GM20000 (cell line): ENCODE measurements at regions not wholly inside any gene's neighbourhood (a gene's known extent, or its start where the extent isn't known, plus 50 kb on each side); places are given as distances from the start of the nearest gene placed in this dataset.
"Not testable (repeated sequence)": the region's sequence is repeated elsewhere in the genome, so short reads cannot be mapped to it uniquely, and the experiment has no call there.

Source experiments
- DNase-seq: peaks from one replicate; pipeline ENCODE4 v3.0.0; 2012; ENCODE audit warnings: low spot score
- CTCF ChIP-seq: IDR thresholded peaks from 2 replicates; pipeline ENCODE4 v1.5.1; 2012; ENCODE audit warnings: mild to moderate bottlenecking, control low read depth; ENCODE audit errors: extremely low read depth, missing control alignments

GRCh38 chr4:8721621-8722020 is 129.1 kb downstream of the CPZ start:
- TF ChIP-seq CTCF = no peak
- no peak for DNase-seq

GRCh38 chr4:8719421-8719820 is 126.9 kb downstream of the CPZ start:
- DNase-seq = no peak
- TF ChIP-seq CTCF = no peak

GRCh38 chr4:8717470-8717869 is 124.9 kb downstream of the CPZ start:
- not testable (repeated sequence) for DNase-seq

- no peak for DNase-seq
- TF ChIP-seq CTCF = no peak
Observed at GRCh38 chr4:8710946-8711345, 118.4 kb downstream of the CPZ start.

GRCh38 chr4:8710416-8710815 is 117.9 kb downstream of the CPZ start:
- TF ChIP-seq CTCF = no peak
- DNase-seq = no peak

GRCh38 chr4:8709729-8710360 is 117.3 kb downstream of the CPZ start:
- no peak for TF ChIP-seq CTCF
- DNase-seq = no peak

GRCh38 chr4:8709050-8709728 is 116.6 kb downstream of the CPZ start:
- TF ChIP-seq CTCF = no peak
- DNase-seq = no peak

GRCh38 chr4:8708401-8709021 is 115.9 kb downstream of the CPZ start:
- no peak for TF ChIP-seq CTCF
- DNase-seq = no peak
